Ishikawa (cell line): ENCODE measurements at regions not wholly inside any gene's neighbourhood (a gene's known extent, or its start where the extent isn't known, plus 50 kb on each side); places are given as distances from the start of the nearest gene placed in this dataset.

Experiments
- CEBPB ChIP-seq: IDR thresholded peaks from 2 replicates; pipeline ENCODE4 v1.6.1; 2012
- CREB1 ChIP-seq: IDR thresholded peaks from 2 replicates; pipeline ENCODE4 v1.6.1; 2012; ENCODE audit warnings: low read depth
- EGR1 ChIP-seq: IDR thresholded peaks from 2 replicates; pipeline ENCODE4 v1.6.1; 2012
- EP300 ChIP-seq: IDR thresholded peaks from 2 replicates; pipeline ENCODE4 v1.6.1; 2012; ENCODE audit warnings: borderline replicate concordance
- MAX ChIP-seq: IDR thresholded peaks from 2 replicates; pipeline ENCODE4 v1.6.1; 2012
- NFIC ChIP-seq: IDR thresholded peaks from 2 replicates; pipeline ENCODE4 v1.6.1; 2012
- RAD21 ChIP-seq: IDR thresholded peaks from 2 replicates; pipeline ENCODE4 v1.6.1; 2012; ENCODE audit warnings: low read depth
- TAF1 ChIP-seq: IDR thresholded peaks from 2 replicates; pipeline ENCODE4 v1.6.1; 2012; ENCODE audit warnings: low read depth, mild to moderate bottlenecking
- TCF12 ChIP-seq: IDR thresholded peaks from 2 replicates; pipeline ENCODE4 v1.6.1; 2012; ENCODE audit warnings: low read depth
- TEAD4 ChIP-seq: IDR thresholded peaks from 2 replicates; pipeline ENCODE4 v1.6.1; 2012
- USF1 ChIP-seq: IDR thresholded peaks from 2 replicates; pipeline ENCODE4 v1.6.1; 2012
- YY1 ChIP-seq: IDR thresholded peaks from 2 replicates; pipeline ENCODE4 v1.6.1; 2012; ENCODE audit warnings: low read depth
- TF ChIP-seq, protein P1 (sequence below): IDR thresholded peaks from 2 replicates; pipeline ENCODE4 v1.6.1; 2012; ENCODE audit warnings: low read depth, mild to moderate bottlenecking

GRCh38 chr1:2867087-2867425 lies 65.6 kb upstream of the TTC34 start:
- TF ChIP-seq CEBPB: no peak
- no peak for TF ChIP-seq EP300
- TF ChIP-seq NFIC: no peak
- TF ChIP-seq, protein P1, sequence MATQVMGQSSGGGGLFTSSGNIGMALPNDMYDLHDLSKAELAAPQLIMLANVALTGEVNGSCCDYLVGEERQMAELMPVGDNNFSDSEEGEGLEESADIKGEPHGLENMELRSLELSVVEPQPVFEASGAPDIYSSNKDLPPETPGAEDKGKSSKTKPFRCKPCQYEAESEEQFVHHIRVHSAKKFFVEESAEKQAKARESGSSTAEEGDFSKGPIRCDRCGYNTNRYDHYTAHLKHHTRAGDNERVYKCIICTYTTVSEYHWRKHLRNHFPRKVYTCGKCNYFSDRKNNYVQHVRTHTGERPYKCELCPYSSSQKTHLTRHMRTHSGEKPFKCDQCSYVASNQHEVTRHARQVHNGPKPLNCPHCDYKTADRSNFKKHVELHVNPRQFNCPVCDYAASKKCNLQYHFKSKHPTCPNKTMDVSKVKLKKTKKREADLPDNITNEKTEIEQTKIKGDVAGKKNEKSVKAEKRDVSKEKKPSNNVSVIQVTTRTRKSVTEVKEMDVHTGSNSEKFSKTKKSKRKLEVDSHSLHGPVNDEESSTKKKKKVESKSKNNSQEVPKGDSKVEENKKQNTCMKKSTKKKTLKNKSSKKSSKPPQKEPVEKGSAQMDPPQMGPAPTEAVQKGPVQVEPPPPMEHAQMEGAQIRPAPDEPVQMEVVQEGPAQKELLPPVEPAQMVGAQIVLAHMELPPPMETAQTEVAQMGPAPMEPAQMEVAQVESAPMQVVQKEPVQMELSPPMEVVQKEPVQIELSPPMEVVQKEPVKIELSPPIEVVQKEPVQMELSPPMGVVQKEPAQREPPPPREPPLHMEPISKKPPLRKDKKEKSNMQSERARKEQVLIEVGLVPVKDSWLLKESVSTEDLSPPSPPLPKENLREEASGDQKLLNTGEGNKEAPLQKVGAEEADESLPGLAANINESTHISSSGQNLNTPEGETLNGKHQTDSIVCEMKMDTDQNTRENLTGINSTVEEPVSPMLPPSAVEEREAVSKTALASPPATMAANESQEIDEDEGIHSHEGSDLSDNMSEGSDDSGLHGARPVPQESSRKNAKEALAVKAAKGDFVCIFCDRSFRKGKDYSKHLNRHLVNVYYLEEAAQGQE: no peak
- no peak for TF ChIP-seq EGR1
- TF ChIP-seq RAD21: no peak
- no peak for TF ChIP-seq CREB1
- no peak for TF ChIP-seq YY1
- TF ChIP-seq TAF1: no peak
- no peak for TF ChIP-seq USF1
- TF ChIP-seq TCF12: no peak
- TF ChIP-seq MAX: no peak
- no peak for TF ChIP-seq TEAD4
